ENCODE measurements at regions not wholly inside any gene's neighbourhood (a gene's known extent, or its start where the extent isn't known, plus 50 kb on each side); places are given as distances from the start of the nearest gene placed in this dataset.
"Not testable (repeated sequence)": the region's sequence is repeated elsewhere in the genome, so short reads cannot be mapped to it uniquely, and the experiment has no call there.

- no TSS peak for BruUV-seq (replicated peaks)
- Histone ChIP-seq H3K9me3 (ENCODE audit: low read depth, low read length, poor library complexity, severe bottlenecking) (no peaks in the 10 kb centered on the region), H3K27me3 (replicated peaks; ENCODE audit: insufficient read depth, low read depth, low read length, poor library complexity) (peaks cover 17% of the 10 kb centered on the region), H3K4me1 (ENCODE audit: insufficient read depth, low read length, poor library complexity, severe bottlenecking) (no peaks in the 10 kb centered on the region), H3K4me3 (ENCODE audit: low read depth, low read length, poor library complexity, severe bottlenecking) (no peak overlapping the region), H3K27ac (ENCODE audit: low read depth, low read length, poor library complexity, severe bottlenecking) (no peak overlapping the region), H3K36me3 (ENCODE audit: insufficient read depth, low read length, poor library complexity, severe bottlenecking) (no peaks in the 10 kb centered on the region)
- CTCF ChIA-PET: no interaction called here
- no peak for DNase-seq (ENCODE audit: low spot score)
- TF ChIP-seq EZH2 (IDR thresholded peaks at IDR 0.05; ENCODE audit: borderline replicate concordance, low read depth, low read length, poor library complexity, severe bottlenecking) (no peak), CTCF (conservative IDR thresholded peaks at IDR 0.05; ENCODE audit: low read depth, low read length) (no peak)
- POLR2A ChIA-PET (ENCODE audit: low non-redundant PET): no interaction called here
- intact Hi-C loops (cut with micrococcal nuclease; ENCODE audit: unreplicated experiment): no loop called here
These were observed 127.2 kb downstream of the DHRS2 start for GRCh38 chr14:23763394-23763793.

- Histone ChIP-seq H3K4me3 (ENCODE audit: low read depth, low read length, poor library complexity, severe bottlenecking) (no peak overlapping the region), H3K27me3 (replicated peaks; ENCODE audit: insufficient read depth, low read depth, low read length, poor library complexity) (peaks cover 37% of the 10 kb centered on the region), H3K9me3 (ENCODE audit: low read depth, low read length, poor library complexity, severe bottlenecking) (no peaks in the 10 kb centered on the region), H3K36me3 (ENCODE audit: insufficient read depth, low read length, poor library complexity, severe bottlenecking) (no peaks in the 10 kb centered on the region), H3K4me1 (ENCODE audit: insufficient read depth, low read length, poor library complexity, severe bottlenecking) (no peaks in the 10 kb centered on the region), H3K27ac (ENCODE audit: low read depth, low read length, poor library complexity, severe bottlenecking) (no peak overlapping the region)
- intact Hi-C loops (cut with micrococcal nuclease; ENCODE audit: unreplicated experiment): no loop called here
- ChIA-PET POLR2A (ENCODE audit: low non-redundant PET) (no interaction called here), CTCF (no interaction called here)
- BruUV-seq (replicated peaks): no TSS peak
- TF ChIP-seq EZH2 (IDR thresholded peaks at IDR 0.05; ENCODE audit: borderline replicate concordance, low read depth, low read length, poor library complexity, severe bottlenecking): no peak
- no peak for TF ChIP-seq CTCF (conservative IDR thresholded peaks at IDR 0.05; ENCODE audit: low read depth, low read length)
- no peak for DNase-seq (ENCODE audit: low spot score)
These were observed 130.7 kb downstream of the DHRS2 start for GRCh38 chr14:23766737-23767401.

- BruUV-seq (replicated peaks); CTCF ChIA-PET: not testable (repeated sequence)
- peaks cover 37% of the 10 kb centered on the region for H3K27me3 ChIP-seq (replicated peaks; ENCODE audit: insufficient read depth, low read depth, low read length, poor library complexity)
These were observed 133.1 kb downstream of the DHRS2 start for GRCh38 chr14:23769221-23769728.

GRCh38 chr14:23773981-23774380, 137.8 kb downstream of the DHRS2 start:
- ChIA-PET POLR2A (ENCODE audit: low non-redundant PET) (no interaction called here), CTCF (no interaction called here)
- Histone ChIP-seq H3K27ac (ENCODE audit: low read depth, low read length, poor library complexity, severe bottlenecking) (no peak overlapping the region), H3K9me3 (ENCODE audit: low read depth, low read length, poor library complexity, severe bottlenecking) (no peaks in the 10 kb centered on the region), H3K4me3 (ENCODE audit: low read depth, low read length, poor library complexity, severe bottlenecking) (no peak overlapping the region), H3K27me3 (replicated peaks; ENCODE audit: insufficient read depth, low read depth, low read length, poor library complexity) (peaks cover 59% of the 10 kb centered on the region), H3K36me3 (ENCODE audit: insufficient read depth, low read length, poor library complexity, severe bottlenecking) (no peaks in the 10 kb centered on the region), H3K4me1 (ENCODE audit: insufficient read depth, low read length, poor library complexity, severe bottlenecking) (no peaks in the 10 kb centered on the region)
- BruUV-seq (replicated peaks): no TSS peak
- intact Hi-C loops (cut with micrococcal nuclease; ENCODE audit: unreplicated experiment): no loop called here
- DNase-seq (ENCODE audit: low spot score): no peak
- TF ChIP-seq CTCF (conservative IDR thresholded peaks at IDR 0.05; ENCODE audit: low read depth, low read length) (no peak), EZH2 (IDR thresholded peaks at IDR 0.05; ENCODE audit: borderline replicate concordance, low read depth, low read length, poor library complexity, severe bottlenecking) (no peak)

More at GRCh38 chr14:23769221-23769728, 133.1 kb downstream of the DHRS2 start:
- H3K27ac ChIP-seq (ENCODE audit: low read depth, low read length, poor library complexity, severe bottlenecking); H3K9me3 ChIP-seq (ENCODE audit: low read depth, low read length, poor library complexity, severe bottlenecking); H3K4me3 ChIP-seq (ENCODE audit: low read depth, low read length, poor library complexity, severe bottlenecking); intact Hi-C loops (cut with micrococcal nuclease; ENCODE audit: unreplicated experiment); DNase-seq (ENCODE audit: low spot score); H3K36me3 ChIP-seq (ENCODE audit: insufficient read depth, low read length, poor library complexity, severe bottlenecking); H3K4me1 ChIP-seq (ENCODE audit: insufficient read depth, low read length, poor library complexity, severe bottlenecking); POLR2A ChIA-PET (ENCODE audit: low non-redundant PET): not testable (repeated sequence)

All from A673 (cell line).